GM18526 (cell line): ENCODE measurements at regions not wholly inside any gene's neighbourhood (a gene's known extent, or its start where the extent isn't known, plus 50 kb on each side); places are given as distances from the start of the nearest gene placed in this dataset.

Experiments
- POLR2A ChIP-seq: IDR thresholded peaks from 3 replicates; pipeline ENCODE4 v1.6.1; 2011; ENCODE audit not compliant: insufficient read length; ENCODE audit errors: extremely low read depth

GRCh38 chr3:177467247-177467985 lies 270.1 kb upstream of the TBL1XR1 start:
- no peak for TF ChIP-seq POLR2A

GRCh38 chr3:177468331-177468730 lies 271.0 kb upstream of the TBL1XR1 start:
- TF ChIP-seq POLR2A, result no peak

GRCh38 chr3:177468816-177469215 lies 271.5 kb upstream of the TBL1XR1 start:
- no peak for TF ChIP-seq POLR2A

GRCh38 chr3:177469216-177469615 lies 271.9 kb upstream of the TBL1XR1 start:
- no peak for TF ChIP-seq POLR2A

- no peak for TF ChIP-seq POLR2A
Measured at GRCh38 chr3:177470197-177470941, 273.1 kb upstream of the TBL1XR1 start.

- no peak for TF ChIP-seq POLR2A
Measured at GRCh38 chr3:177471733-177472480, 274.6 kb upstream of the TBL1XR1 start.

GRCh38 chr3:177473184-177473583 lies 275.9 kb upstream of the TBL1XR1 start:
- TF ChIP-seq POLR2A, result no peak

- TF ChIP-seq POLR2A, result no peak
Measured at GRCh38 chr3:177473903-177474302, 276.6 kb upstream of the TBL1XR1 start.

- no peak for TF ChIP-seq POLR2A
Measured at GRCh38 chr3:177474652-177475355, 277.5 kb upstream of the TBL1XR1 start.

GRCh38 chr3:177475356-177475665 lies 278.0 kb upstream of the TBL1XR1 start:
- TF ChIP-seq POLR2A, result no peak

GRCh38 chr3:177476495-177476894 lies 279.2 kb upstream of the TBL1XR1 start:
- no peak for TF ChIP-seq POLR2A

- TF ChIP-seq POLR2A, result no peak
Measured at GRCh38 chr3:177476921-177477435, 279.7 kb upstream of the TBL1XR1 start.

- no peak for TF ChIP-seq POLR2A
Measured at GRCh38 chr3:177478170-177478867, 281.0 kb upstream of the TBL1XR1 start.

- no peak for TF ChIP-seq POLR2A
Measured at GRCh38 chr3:177479630-177480029, 282.3 kb upstream of the TBL1XR1 start.

GRCh38 chr3:177481329-177481728 lies 284.0 kb upstream of the TBL1XR1 start:
- no peak for TF ChIP-seq POLR2A
